ENCODE measurements at regions not wholly inside any gene's neighbourhood (a gene's known extent, or its start where the extent isn't known, plus 50 kb on each side); places are given as distances from the start of the nearest gene placed in this dataset.

DNA sequence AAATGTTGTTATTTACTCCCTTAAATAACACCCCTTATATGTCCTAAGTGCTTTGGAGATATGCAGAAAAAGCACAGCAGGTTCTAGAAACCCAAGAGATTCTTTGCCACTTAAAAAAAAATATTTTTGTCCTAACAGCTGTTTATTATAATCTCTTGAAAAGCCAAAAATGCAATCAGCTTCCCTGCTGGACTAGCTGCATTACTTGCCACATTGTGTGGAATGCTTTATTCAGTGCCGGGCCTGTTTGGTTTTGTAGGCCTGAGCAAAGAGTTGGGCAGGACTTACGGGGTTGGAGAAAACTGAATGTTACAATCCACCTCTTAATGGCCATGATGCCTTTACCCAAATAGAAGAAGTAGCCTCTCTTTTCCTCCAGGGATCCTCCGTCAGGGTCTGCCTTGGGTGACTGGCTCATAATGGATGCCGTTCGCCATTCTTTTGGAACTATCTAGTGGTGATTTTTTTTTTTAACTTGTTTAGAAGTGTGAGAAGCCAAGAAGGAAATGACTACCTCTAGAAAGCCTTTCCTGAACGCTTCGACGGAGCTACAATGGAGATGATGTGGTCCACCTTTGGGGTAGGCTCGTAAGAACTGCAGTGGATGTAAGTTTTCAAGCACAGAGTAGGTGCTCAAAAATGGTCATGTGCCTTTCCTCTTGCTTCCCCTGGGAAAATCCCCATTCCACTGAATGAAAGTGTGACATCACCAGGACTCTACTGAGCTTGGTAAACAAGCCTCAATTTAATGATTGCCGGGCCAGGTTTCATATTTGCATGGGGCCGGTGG lies 241.3 kb upstream of the NCAM1 start:
- no peak for DNase-seq (ENCODE audit: low spot score)
- ATAC-seq (ENCODE audit: low FRiP score), result no peak

GRCh38 chr11:112722148-112722547 lies 239.1 kb upstream of the NCAM1 start:
- no peak for TF ChIP-seq CTCF (IDR thresholded peaks at IDR 0.05)
- DNase-seq (ENCODE audit: low spot score), result no peak
- no peak for ATAC-seq (ENCODE audit: low FRiP score)

More for the DNA sequence above, 241.3 kb upstream of the NCAM1 start:
- no peak for TF ChIP-seq CTCF (IDR thresholded peaks at IDR 0.05)

DNA sequence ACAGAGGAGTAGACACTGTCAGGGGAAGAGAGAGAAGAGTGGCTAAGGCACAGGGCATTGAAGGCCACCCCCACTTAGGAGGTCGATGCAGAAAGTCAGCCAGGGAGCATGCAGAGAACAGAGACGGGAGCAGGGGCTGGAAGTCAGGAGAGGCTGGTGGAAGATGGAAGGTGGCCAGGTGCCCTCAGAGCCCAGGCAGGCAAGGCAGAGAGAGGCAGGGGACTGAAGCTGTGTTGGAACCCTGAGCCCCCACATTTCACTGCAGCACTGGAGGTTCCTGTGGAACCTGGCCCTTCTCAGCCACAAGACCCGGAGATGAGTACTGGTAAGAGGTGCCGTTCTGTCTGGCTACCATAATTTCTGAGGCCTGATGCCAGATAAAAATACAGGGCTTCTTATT lies 238.3 kb upstream of the NCAM1 start:
- no peak for TF ChIP-seq CTCF (IDR thresholded peaks at IDR 0.05)
- ATAC-seq (ENCODE audit: low FRiP score), result no peak
- DNase-seq (ENCODE audit: low spot score), result no peak

- DNase-seq (ENCODE audit: low spot score), result no peak
- no peak for TF ChIP-seq CTCF (IDR thresholded peaks at IDR 0.05)
These were observed 237.3 kb upstream of the NCAM1 start for GRCh38 chr11:112723676-112724495.

DNA sequence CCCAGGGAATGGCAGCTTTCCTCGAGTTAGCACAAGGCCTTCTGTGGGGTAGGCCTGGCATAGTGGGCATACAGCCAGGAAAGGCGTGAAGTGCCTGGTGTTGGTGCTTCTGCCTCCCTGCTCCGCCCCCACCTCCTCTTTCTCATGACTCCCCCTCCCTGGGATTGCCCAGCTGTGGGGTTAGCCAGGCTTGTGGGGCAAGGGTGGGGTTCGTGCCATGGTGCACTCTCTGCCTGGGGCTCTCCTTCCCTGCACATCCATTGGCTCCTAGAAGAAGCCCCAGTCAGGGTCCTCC lies 236.8 kb upstream of the NCAM1 start:
- ATAC-seq (ENCODE audit: low FRiP score), result no peak
- no peak for TF ChIP-seq CTCF (IDR thresholded peaks at IDR 0.05)
- DNase-seq (ENCODE audit: low spot score), result no peak

More at GRCh38 chr11:112723676-112724495, 237.3 kb upstream of the NCAM1 start:
- ATAC-seq (ENCODE audit: low FRiP score), result no peak

GRCh38 chr11:112725636-112726035 lies 235.6 kb upstream of the NCAM1 start:
- no peak for DNase-seq (ENCODE audit: low spot score)
- ATAC-seq (ENCODE audit: low FRiP score), result no peak
- TF ChIP-seq CTCF (IDR thresholded peaks at IDR 0.05), result no peak

Measured in omental fat pad (tissue), 3 donors.